AG09319 (cell line): ENCODE measurements at regions not wholly inside any gene's neighbourhood (a gene's known extent, or its start where the extent isn't known, plus 50 kb on each side); places are given as distances from the start of the nearest gene placed in this dataset.

Experiments used
- DNase-seq: peaks from one replicate; pipeline ENCODE4 v3.0.0-alpha.2; 2010; ENCODE audit warnings: low read depth; ENCODE audit errors: extremely low read depth
- CTCF ChIP-seq: IDR thresholded peaks from 2 replicates; pipeline ENCODE4 v1.5.1; 2011; ENCODE audit warnings: low read depth, mild to moderate bottlenecking, inconsistent platforms, low read length, moderate library complexity

GRCh38 chr3:21062831-21063294, 688.1 kb downstream of the ZNF385D start:
- DNase-seq = no peak
- no peak for TF ChIP-seq CTCF

- no peak for TF ChIP-seq CTCF
- no peak for DNase-seq
These were observed 691.6 kb downstream of the ZNF385D start for GRCh38 chr3:21059404-21059803.

GRCh38 chr3:21056293-21056692, 694.7 kb downstream of the ZNF385D start:
- DNase-seq = no peak
- TF ChIP-seq CTCF = no peak

- no peak for DNase-seq
- TF ChIP-seq CTCF = no peak
These were observed 696.0 kb downstream of the ZNF385D start for GRCh38 chr3:21055015-21055414.

- no peak for DNase-seq
- TF ChIP-seq CTCF = no peak
These were observed 696.9 kb downstream of the ZNF385D start for GRCh38 chr3:21054064-21054463.

GRCh38 chr3:21049334-21050062, 701.5 kb downstream of the ZNF385D start:
- TF ChIP-seq CTCF = no peak
- DNase-seq = no peak

GRCh38 chr3:21043139-21043538, 707.9 kb downstream of the ZNF385D start:
- no peak for TF ChIP-seq CTCF
- no peak for DNase-seq
